H1 (cell line): ENCODE measurements at regions not wholly inside any gene's neighbourhood (a gene's known extent, or its start where the extent isn't known, plus 50 kb on each side); places are given as distances from the start of the nearest gene placed in this dataset.

Experiments
- CTCF ChIP-seq, 3 experiments: IDR thresholded peaks; 1 replicate in 2 of 3; 2 replicates in 1 of 3; pipeline versions ENCODE4 v1.5.1 to v1.6.1; 2011; ENCODE audit warnings: low read length in 3 of 3, mild to moderate bottlenecking in 3 of 3, inconsistent platforms in 2 of 3, low read depth in 1 of 3, moderate library complexity in 1 of 3; ENCODE audit not compliant: insufficient read depth in 1 of 3; ENCODE audit errors: control extremely low read depth in 1 of 3
- EZH2 ChIP-seq: fragments of 200-600 bp; sonication (generic); IDR thresholded peaks from 2 replicates; pipeline ENCODE4 v1.7.1; 2012; ENCODE audit warnings: low read depth, mild to moderate bottlenecking, moderate library complexity, low read length, inconsistent platforms; ENCODE audit not compliant: severe bottlenecking
- GTF2F1 ChIP-seq: IDR thresholded peaks from 2 replicates; pipeline ENCODE4 v1.6.1; 2012; ENCODE audit warnings: low read depth, low read length, improper control_type of control experiment, borderline replicate concordance
- HDAC6 ChIP-seq: IDR thresholded peaks from one replicate; pipeline ENCODE4 v1.7.1; 2012; ENCODE audit warnings: low read depth, mild to moderate bottlenecking, inconsistent platforms, low read length, moderate library complexity
- JUND ChIP-seq: IDR thresholded peaks from 2 replicates; pipeline ENCODE4 v1.6.1; 2011; ENCODE audit warnings: mild to moderate bottlenecking, improper control_type of control experiment, low read length
- NRF1 ChIP-seq: IDR thresholded peaks from 2 replicates; pipeline ENCODE4 v1.6.1; 2011; ENCODE audit warnings: mild to moderate bottlenecking, low read depth, low read length, improper control_type of control experiment
- POLR2AphosphoS5 ChIP-seq: IDR thresholded peaks from 2 replicates; pipeline ENCODE4 v1.6.1; 2011; ENCODE audit warnings: low read depth, low read length
- SIX5 ChIP-seq: IDR thresholded peaks from 2 replicates; pipeline ENCODE4 v1.6.1; 2011; ENCODE audit warnings: mild to moderate bottlenecking, low read depth, low read length
- SRF ChIP-seq: IDR thresholded peaks from 2 replicates; pipeline ENCODE4 v1.6.1; 2011; ENCODE audit warnings: mild to moderate bottlenecking, low read depth, low read length, moderate library complexity
- USF2 ChIP-seq: IDR thresholded peaks from 2 replicates; pipeline ENCODE4 v1.6.1; 2011; ENCODE audit warnings: low read length, improper control_type of control experiment
- YY1 ChIP-seq: IDR thresholded peaks from 2 replicates; pipeline ENCODE4 v1.6.1; 2011; ENCODE audit warnings: low read depth, mild to moderate bottlenecking, low read length
- ZNF274 ChIP-seq: IDR thresholded peaks from 2 replicates; pipeline ENCODE4 v1.7.0; 2012; ENCODE audit warnings: low read length, borderline replicate concordance; ENCODE audit errors: extremely low read depth

GRCh38 chr11:70862093-70862492 lies 390.3 kb downstream of the SHANK2 start:
- TF ChIP-seq HDAC6 = no peak
- TF ChIP-seq CTCF (IDR thresholded peaks at IDR 0.05; ENCODE audit: control extremely low read depth in 1 of 3, insufficient read depth in 1 of 3, low read depth in 1 of 3, low read length in 3 of 3) = no peak
- no peak for TF ChIP-seq GTF2F1
- TF ChIP-seq JUND = no peak
- TF ChIP-seq USF2 = no peak
- TF ChIP-seq ZNF274 = no peak
- TF ChIP-seq YY1 = no peak
- TF ChIP-seq NRF1 = no peak
- TF ChIP-seq SRF = no peak
- TF ChIP-seq POLR2AphosphoS5 = no peak
- TF ChIP-seq EZH2 = no peak
- TF ChIP-seq SIX5 = no peak
